GM19240 (cell line): ENCODE measurements at regions not wholly inside any gene's neighbourhood (a gene's known extent, or its start where the extent isn't known, plus 50 kb on each side); places are given as distances from the start of the nearest gene placed in this dataset.
"Not testable (repeated sequence)": the region's sequence is repeated elsewhere in the genome, so short reads cannot be mapped to it uniquely, and the experiment has no call there.

Experiments
- DNase-seq: peaks from one replicate; pipeline ENCODE4 v3.0.0; 2011; ENCODE audit warnings: low spot score; ENCODE audit not compliant: insufficient read length

DNA sequence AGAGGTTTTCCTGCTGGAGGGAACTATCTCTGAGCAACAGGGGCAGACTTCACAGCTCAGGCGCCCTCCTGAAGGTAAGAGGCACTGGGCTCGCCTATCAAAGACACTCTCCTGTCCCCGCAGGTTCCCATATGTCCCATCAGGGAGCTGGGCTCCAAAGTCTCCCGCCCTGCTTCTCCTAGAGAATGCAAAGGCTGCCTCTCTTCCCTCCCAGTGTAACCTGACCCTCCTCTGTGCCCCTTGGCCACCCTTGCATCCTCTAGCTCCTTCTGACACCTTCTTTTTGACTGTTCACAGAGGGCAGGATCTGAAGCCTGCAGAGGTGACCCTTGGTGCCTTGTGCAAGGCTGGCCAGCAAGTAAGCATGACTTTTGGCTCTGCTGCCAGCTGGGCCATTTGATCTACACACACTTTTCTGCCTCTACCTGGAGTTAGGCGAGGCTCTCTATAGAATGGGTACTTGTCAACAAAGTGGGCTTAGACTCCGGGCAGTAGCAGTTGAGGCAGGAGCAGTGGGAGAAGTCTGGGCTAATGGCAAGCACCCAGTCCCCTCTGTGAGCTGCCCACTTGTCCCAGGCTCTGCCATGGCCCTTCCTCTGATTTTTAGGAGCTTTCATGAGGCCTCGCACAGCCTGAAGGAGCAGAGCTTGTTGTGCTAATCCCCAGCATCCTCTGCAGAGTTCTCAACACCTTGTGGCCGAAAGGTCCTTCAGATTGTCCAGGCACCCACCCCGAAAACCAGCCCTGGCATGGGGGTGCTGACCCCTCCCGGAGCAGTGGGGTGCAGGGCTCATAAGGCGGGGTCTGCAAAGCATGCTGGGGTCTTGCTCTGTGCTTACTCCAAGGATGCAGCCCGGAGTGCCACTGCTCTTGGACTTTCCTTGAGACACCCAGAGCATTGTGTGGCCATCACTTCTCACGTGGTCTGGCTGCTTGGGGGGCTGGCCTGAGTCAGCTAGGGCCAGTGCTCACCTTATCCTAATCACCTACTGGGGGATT is 122.9 kb downstream of the METRNL start:
- DNase-seq = no peak

DNA sequence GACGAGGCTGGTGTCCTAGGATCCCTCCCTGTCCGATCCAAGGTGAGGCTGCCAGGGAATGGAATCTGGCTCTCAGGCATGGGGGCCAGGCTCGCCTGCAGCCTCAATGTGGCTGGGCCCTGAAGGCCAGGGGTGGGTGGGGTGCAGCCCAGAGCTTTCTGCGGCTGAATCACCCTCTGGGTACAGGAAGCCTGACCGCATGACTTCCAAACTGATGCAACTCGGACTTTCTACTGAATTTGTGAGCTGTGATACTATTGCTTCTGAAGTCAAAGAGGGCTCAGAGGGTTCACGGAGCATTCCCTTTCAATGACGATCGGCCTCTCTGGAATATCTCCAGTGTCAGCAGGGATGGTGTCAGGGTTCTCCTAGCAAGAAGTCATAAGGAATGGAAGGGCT is 123.7 kb downstream of the METRNL start:
- DNase-seq = no peak

DNA sequence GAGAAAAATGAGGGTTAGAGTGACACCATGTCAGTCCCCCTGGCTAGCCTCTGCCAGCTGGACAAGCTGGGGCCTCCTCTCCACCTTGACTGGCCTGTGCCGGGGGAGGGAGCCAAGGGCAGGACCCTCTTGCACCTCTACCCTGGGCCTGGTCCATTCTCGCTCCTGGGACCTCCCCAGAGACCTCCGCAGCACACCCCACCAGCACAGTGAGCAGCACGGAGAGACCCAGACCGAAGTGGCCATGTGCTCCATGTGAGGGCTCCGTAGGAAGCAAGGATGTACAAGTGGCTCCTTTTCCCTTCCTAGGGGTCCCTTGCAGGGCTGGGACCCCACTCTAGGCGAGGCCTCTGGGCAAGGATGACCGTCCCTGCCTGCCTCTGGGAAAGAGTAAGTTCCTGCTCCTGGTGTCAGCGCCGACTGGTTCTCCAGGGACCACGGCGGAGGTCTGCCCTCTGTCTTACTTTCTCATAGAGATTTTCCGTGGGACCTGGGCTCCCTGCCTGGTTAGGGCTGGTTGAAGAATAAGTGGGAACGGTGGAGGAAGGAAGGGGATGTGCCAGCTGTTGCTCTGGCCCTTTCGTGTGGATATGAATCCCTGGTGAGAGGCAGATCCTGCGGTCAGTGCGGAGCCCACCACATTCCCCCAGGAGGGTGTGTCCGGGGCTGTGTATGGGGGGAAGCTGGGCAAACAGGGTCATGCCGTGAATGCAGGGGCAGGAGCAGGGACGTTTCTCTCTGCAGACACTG is 124.2 kb downstream of the METRNL start:
- DNase-seq = no peak

DNA sequence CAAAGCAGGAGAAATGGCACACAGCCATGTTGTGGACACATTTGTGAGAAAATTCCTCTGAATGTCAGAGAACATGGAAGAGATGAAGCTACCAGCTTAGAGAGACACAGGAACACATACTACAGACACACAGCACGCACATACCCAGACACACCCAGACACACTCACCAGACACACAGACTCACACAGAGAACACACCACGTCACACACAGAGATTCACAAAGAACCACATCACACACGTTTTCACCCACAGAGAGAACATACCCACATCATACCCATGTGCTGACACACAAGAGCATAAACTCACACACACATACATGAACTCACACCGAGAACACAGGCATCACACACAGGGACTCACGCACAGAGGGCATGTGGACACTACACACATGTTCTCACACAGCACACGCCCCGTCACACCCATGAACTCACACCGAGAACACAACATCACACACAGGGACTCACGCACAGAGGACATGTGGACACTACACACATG is 124.9 kb downstream of the METRNL start:
- no peak for DNase-seq

DNA sequence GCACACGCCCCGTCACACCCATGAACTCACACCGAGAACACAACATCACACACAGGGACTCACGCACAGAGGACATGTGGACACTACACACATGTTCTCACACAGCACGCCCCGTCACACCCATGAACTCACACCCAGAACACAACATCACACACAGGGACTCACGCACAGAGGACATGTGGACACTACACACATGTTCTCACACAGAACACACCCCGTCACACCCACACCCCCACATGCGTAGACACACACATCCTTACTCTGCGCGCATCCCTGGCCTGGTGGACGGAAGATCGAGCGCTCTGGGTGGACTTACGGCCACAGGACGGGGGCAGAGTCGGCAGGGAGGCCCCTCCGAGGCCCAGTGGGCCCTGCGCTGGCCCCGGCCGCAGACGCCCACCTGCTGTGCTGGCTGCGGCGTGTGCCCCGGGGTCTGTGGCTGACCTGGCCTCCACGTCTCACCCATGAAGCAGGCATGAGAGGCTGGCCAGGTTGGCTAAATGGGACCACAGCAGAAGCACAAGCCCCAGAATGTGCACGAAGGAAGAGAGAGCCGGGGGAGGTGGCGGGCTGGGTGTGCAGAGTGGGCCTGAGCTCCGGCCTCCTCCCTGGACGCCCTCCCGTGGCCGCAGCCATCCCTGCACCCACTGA is 125.5 kb downstream of the METRNL start:
- DNase-seq = not testable (repeated sequence)

DNA sequence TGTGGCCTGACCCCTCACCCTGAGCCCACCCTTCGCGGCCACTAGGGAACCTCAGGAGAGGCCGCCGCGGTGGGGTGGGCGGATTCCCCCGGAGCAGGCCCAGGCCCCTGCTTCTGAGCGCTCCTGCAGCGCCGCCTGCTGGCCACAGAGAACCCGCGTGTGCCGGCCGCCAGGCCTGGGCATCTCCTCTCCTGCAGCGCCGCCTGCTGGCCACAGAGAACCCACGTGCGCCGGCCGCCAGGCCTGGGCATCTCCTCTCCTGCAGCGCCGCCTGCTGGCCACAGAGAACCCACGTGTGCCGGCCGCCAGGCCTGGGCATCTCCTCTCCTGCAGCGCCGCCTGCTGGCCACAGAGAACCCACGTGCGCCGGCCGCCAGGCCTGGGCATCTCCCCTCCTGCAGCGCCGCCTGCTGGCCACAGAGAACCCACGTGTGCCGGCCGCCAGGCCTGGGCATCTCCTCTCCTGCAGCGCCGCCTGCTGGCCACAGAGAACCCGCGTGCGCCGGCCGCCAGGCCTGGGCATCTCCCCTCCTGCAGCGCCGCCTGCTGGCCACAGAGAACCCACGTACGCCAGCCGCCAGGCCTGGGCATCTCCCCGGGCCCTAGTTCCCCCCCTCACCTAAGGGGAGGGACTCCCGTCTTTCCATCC is 126.1 kb downstream of the METRNL start:
- DNase-seq = not testable (repeated sequence)

DNA sequence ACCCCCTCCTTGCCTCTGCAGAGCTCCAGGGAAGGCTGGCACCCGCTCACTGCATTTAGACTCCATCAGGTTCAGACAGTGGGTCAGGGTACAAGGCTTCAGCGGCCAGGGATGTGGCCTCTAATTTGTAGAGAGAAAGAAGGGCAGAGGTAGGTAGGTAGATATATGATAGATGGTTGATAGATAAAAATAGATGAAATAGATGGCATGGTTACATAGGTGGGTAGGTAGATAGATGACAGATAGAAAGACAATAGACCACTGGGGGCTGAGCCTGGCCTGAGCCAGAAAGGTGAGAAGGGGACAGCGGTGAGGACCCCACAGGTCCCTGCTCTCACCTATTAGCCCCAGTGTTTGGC is 126.6 kb downstream of the METRNL start:
- not testable (repeated sequence) for DNase-seq

DNA sequence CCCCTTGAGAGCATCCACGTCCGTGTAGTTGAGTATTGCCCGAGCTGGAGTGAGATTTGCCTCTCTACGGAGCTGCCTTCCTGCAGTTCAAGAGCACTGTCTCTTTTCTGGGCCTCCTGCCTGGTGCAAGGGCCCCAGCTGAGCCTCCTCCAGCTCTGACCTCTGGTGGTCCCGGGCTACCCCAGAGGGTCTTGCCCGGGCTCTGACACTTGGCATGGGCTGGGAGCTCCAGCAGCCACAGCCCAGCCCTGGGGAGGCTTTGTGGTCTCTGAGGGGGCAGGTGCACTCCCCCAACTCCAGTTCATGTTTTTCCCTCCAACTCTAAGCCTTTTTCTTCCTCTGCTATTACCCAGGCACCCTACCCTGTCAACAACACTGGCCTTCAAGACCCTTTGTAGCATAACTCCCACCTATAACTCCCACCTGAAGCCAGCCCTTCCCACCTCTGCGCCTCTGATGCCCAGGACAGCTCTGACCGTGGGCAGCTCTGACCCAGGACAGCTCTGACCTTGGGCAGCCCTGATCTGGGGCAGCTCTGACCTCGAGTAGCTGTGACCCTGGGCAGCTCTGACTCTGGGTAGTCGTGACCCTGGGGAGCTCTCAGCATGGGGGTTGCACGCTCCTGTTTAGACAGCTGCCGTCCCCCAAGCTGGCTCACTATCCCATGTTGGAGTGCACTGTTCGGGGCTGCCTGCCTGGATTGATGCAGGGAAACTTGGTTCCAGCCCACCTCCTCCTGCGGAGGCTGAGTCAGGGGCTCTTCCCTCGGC is 127.6 kb downstream of the METRNL start:
- not testable (repeated sequence) for DNase-seq

DNA sequence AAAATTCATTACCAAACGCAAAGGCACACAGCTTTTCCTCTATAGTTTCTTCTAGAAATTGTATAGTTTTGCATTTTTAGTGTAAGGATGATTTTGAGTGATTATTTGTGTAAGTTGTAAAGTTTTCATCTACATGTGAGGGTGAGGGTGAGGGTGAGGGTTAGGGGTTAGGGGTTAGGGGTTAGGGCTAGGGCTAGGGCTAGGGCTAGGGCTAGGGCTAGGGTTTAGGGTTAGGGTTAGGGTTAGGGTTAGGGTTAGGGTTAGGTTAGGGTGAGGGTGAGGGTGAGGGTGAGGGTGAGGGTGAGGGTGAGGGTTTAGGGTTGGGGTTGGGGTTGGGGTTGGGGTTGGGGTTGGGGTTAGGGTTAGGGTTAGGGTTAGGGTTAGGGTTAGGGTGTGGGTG is 167.6 kb downstream of the METRNL start:
- DNase-seq = not testable (repeated sequence)
